ENCODE measurements at regions not wholly inside any gene's neighbourhood (a gene's known extent, or its start where the extent isn't known, plus 50 kb on each side); places are given as distances from the start of the nearest gene placed in this dataset.
A peak's percentile ranks its signal among the peaks of the same experiment; 100 is the strongest.

- DNase-seq (ENCODE audit: low spot score) (no peak), ATAC-seq (no peak)
These were observed 137.8 kb upstream of the PPP2R2D start for GRCh38 chr10:131762789-131763696.

GRCh38 chr10:131764929-131765328, 135.9 kb upstream of the PPP2R2D start:
- DNase-seq (ENCODE audit: low spot score) = no peak
- no peak for ATAC-seq

GRCh38 chr10:131766096-131766495, 134.7 kb upstream of the PPP2R2D start:
- no peak for ATAC-seq

GRCh38 chr10:131767716-131768115, 133.1 kb upstream of the PPP2R2D start:
- no peak for DNase-seq (ENCODE audit: low spot score)
- ATAC-seq = no peak

More at GRCh38 chr10:131766096-131766495, 134.7 kb upstream of the PPP2R2D start:
- DNase-seq (ENCODE audit: low spot score) = no peak

- no peak for DNase-seq (ENCODE audit: low spot score)
These were observed 131.0 kb upstream of the PPP2R2D start for GRCh38 chr10:131769571-131770410.

GRCh38 chr10:131770946-131771633, 129.7 kb upstream of the PPP2R2D start:
- ATAC-seq = no peak
- no peak for DNase-seq (ENCODE audit: low spot score)

More at GRCh38 chr10:131769571-131770410, 131.0 kb upstream of the PPP2R2D start:
- ATAC-seq = no peak

GRCh38 chr10:131771634-131772358, 129.0 kb upstream of the PPP2R2D start:
- ATAC-seq (no peak), DNase-seq (ENCODE audit: low spot score) (no peak)

GRCh38 chr10:131772441-131772840, 128.4 kb upstream of the PPP2R2D start:
- ATAC-seq (no peak), DNase-seq (ENCODE audit: low spot score) (no peak)

- ATAC-seq (no peak), DNase-seq (ENCODE audit: low spot score) (peak; percentile 23)
These were observed 127.2 kb upstream of the PPP2R2D start for GRCh38 chr10:131773370-131774343.

GRCh38 chr10:131774681-131775085, 126.1 kb upstream of the PPP2R2D start:
- peak; percentile 31 for DNase-seq (ENCODE audit: low spot score)
- ATAC-seq = no peak

- no peak for ATAC-seq
- DNase-seq (ENCODE audit: low spot score) = peak; percentile 24
These were observed 125.4 kb upstream of the PPP2R2D start for GRCh38 chr10:131775433-131775832.

- ATAC-seq (no peak), DNase-seq (ENCODE audit: low spot score) (peak; percentile 11)
These were observed 125.0 kb upstream of the PPP2R2D start for GRCh38 chr10:131775833-131776232.

- DNase-seq (ENCODE audit: low spot score) (peak; percentile 26), ATAC-seq (no peak)
These were observed 124.3 kb upstream of the PPP2R2D start for GRCh38 chr10:131776496-131776895.

- DNase-seq (ENCODE audit: low spot score) = no peak
- no peak for ATAC-seq
These were observed 123.6 kb upstream of the PPP2R2D start for GRCh38 chr10:131777162-131777561.

GRCh38 chr10:131777921-131778320, 122.9 kb upstream of the PPP2R2D start:
- no peak for DNase-seq (ENCODE audit: low spot score)

GRCh38 chr10:131778385-131778784, 122.4 kb upstream of the PPP2R2D start:
- no peak for ATAC-seq
- no peak for DNase-seq (ENCODE audit: low spot score)

More at GRCh38 chr10:131777921-131778320, 122.9 kb upstream of the PPP2R2D start:
- ATAC-seq = no peak

GRCh38 chr10:131778842-131779241, 122.0 kb upstream of the PPP2R2D start:
- no peak for DNase-seq (ENCODE audit: low spot score)
- ATAC-seq = no peak

- ATAC-seq (no peak), DNase-seq (ENCODE audit: low spot score) (no peak)
These were observed 121.0 kb upstream of the PPP2R2D start for GRCh38 chr10:131779661-131780394.

Measured in left lobe of liver (tissue), 2 donors.